Hepatocyte (in vitro differentiated cells): ENCODE measurements at regions not wholly inside any gene's neighbourhood (a gene's known extent, or its start where the extent isn't known, plus 50 kb on each side); places are given as distances from the start of the nearest gene placed in this dataset.
"Not testable (repeated sequence)": the region's sequence is repeated elsewhere in the genome, so short reads cannot be mapped to it uniquely, and the experiment has no call there.

ENCODE experiments used
- DNase-seq: peaks from one replicate; pipeline ENCODE4 v3.0.0-alpha.2; 2016; ENCODE audit warnings: low spot score
- H2AFZ ChIP-seq: fragments of 200-600 bp; sonication (generic); 2 replicates; pipeline ENCODE4 v1.6.0; 2016; ENCODE audit warnings: antibody characterized with exemption, mild to moderate bottlenecking
- H3K27ac ChIP-seq: fragments of 200-600 bp; sonication (generic); 2 replicates; pipeline ENCODE4 v1.5.1; 2016; ENCODE audit warnings: mild to moderate bottlenecking
- H3K27me3 ChIP-seq: fragments of 200-600 bp; sonication (generic); 2 replicates; pipeline ENCODE4 v1.6.1; 2016
- H3K36me3 ChIP-seq: fragments of 200-600 bp; sonication (generic); replicated peaks from 2 replicates; pipeline ENCODE4 v1.5.1; 2016; ENCODE audit warnings: low read depth; ENCODE audit not compliant: insufficient read depth
- H3K4me1 ChIP-seq: fragments of 200-600 bp; sonication (generic); 2 replicates; pipeline ENCODE4 v1.5.1; 2016; ENCODE audit warnings: mild to moderate bottlenecking, moderate library complexity; ENCODE audit not compliant: insufficient read depth
- H3K4me2 ChIP-seq: fragments of 200-600 bp; sonication (generic); 2 replicates; pipeline ENCODE4 v1.6.0; 2016
- H3K4me3 ChIP-seq: fragments of 200-600 bp; sonication (generic); 2 replicates; pipeline ENCODE4 v1.5.1; 2016; ENCODE audit warnings: mild to moderate bottlenecking
- H3K79me2 ChIP-seq: fragments of 200-600 bp; sonication (generic); 2 replicates; pipeline ENCODE4 v1.6.0; 2017; ENCODE audit warnings: mild to moderate bottlenecking
- H3K9me2 ChIP-seq: fragments of 200-600 bp; sonication (generic); replicated peaks from 2 replicates; pipeline ENCODE4 v1.6.0; 2017; ENCODE audit warnings: mild to moderate bottlenecking; ENCODE audit not compliant: insufficient read depth
- H3K9me3 ChIP-seq: fragments of 200-600 bp; sonication (generic); 2 replicates; pipeline ENCODE4 v1.5.1; 2016; ENCODE audit warnings: low read depth, mild to moderate bottlenecking
- H4K20me1 ChIP-seq: fragments of 200-600 bp; sonication (generic); 2 replicates; pipeline ENCODE4 v1.6.0; 2016; ENCODE audit warnings: mild to moderate bottlenecking; ENCODE audit not compliant: insufficient read depth, poor library complexity, severe bottlenecking
- CTCF ChIP-seq: fragments of 200-600 bp; sonication (generic); IDR thresholded peaks from 2 replicates; pipeline ENCODE4 v1.5.1; 2016; ENCODE audit warnings: antibody characterized with exemption, mild to moderate bottlenecking; ENCODE audit not compliant: poor library complexity
- EZH2 ChIP-seq: fragments of 200-600 bp; sonication (generic); IDR thresholded peaks from 2 replicates; pipeline ENCODE4 v1.6.1; 2016; ENCODE audit warnings: antibody characterized with exemption, mild to moderate bottlenecking, borderline replicate concordance
- EZH2phosphoT487 ChIP-seq: fragments of 200-600 bp; sonication (generic); IDR thresholded peaks from one replicate; pipeline ENCODE4 v1.6.1; 2018; ENCODE audit warnings: antibody characterized with exemption, mild to moderate bottlenecking, low read depth, moderate library complexity; ENCODE audit not compliant: unreplicated experiment, severe bottlenecking
- WGBS: methylation state at CpG from one replicate; pipeline ENCODE4 v1.1.6; 2016; ENCODE audit warnings: low lambda C conversion rate; ENCODE audit errors: missing lambda C conversion rate; 5-methylcytosine and 5-hydroxymethylcytosine counted together

- WGBS: 80% methylated on average over 6 of the region's 6 CpGs
- Histone ChIP-seq H3K9me3 (no peaks in the 10 kb centered on the region), H2AFZ (no peak overlapping the region), H3K4me1 (no peaks in the 10 kb centered on the region), H3K79me2 (no peaks in the 10 kb centered on the region), H3K27ac (no peak overlapping the region), H3K27me3 (no peaks in the 10 kb centered on the region), H3K36me3 (no peaks in the 10 kb centered on the region), H3K4me3 (no peak overlapping the region), H3K9me2 (no peaks in the 10 kb centered on the region), H3K4me2 (no peak overlapping the region), H4K20me1 (no peaks in the 10 kb centered on the region)
- TF ChIP-seq EZH2 (no peak), EZH2phosphoT487 (no peak), CTCF (no peak)
- no peak for DNase-seq
These were observed 123.2 kb upstream of the RAB18 start for GRCh38 chr10:27380929-27381358.

GRCh38 chr10:27379041-27379440 is 125.1 kb upstream of the RAB18 start:
- H3K79me2 ChIP-seq, H3K4me3 ChIP-seq, H3K9me2 ChIP-seq, H3K27me3 ChIP-seq, H2AFZ ChIP-seq, H3K4me1 ChIP-seq, H4K20me1 ChIP-seq, H3K36me3 ChIP-seq, H3K4me2 ChIP-seq, DNase-seq, H3K27ac ChIP-seq, H3K9me3 ChIP-seq: not testable (repeated sequence)
- 98% methylated on average over 2 of the region's 2 CpGs for WGBS

GRCh38 chr10:27373566-27374160 is 130.4 kb upstream of the RAB18 start:
- 95% methylated on average over 5 of the region's 5 CpGs for WGBS
- no peak for TF ChIP-seq EZH2phosphoT487

GRCh38 chr10:27372095-27372494 is 131.5 kb upstream of the ACBD5 start:
- Histone ChIP-seq H3K4me3 (no peak overlapping the region), H3K4me2 (no peak overlapping the region), H3K27me3 (no peaks in the 10 kb centered on the region), H3K79me2 (no peaks in the 10 kb centered on the region), H3K9me3 (no peaks in the 10 kb centered on the region), H3K4me1 (no peaks in the 10 kb centered on the region), H3K9me2 (no peaks in the 10 kb centered on the region), H4K20me1 (no peaks in the 10 kb centered on the region), H2AFZ (no peak overlapping the region), H3K27ac (no peak overlapping the region), H3K36me3 (no peaks in the 10 kb centered on the region)
- TF ChIP-seq EZH2 (no peak), CTCF (no peak), EZH2phosphoT487 (no peak)
- DNase-seq: no peak
- 81% methylated on average over 5 of the region's 5 CpGs for WGBS

More at GRCh38 chr10:27373566-27374160, 130.4 kb upstream of the RAB18 start:
- Histone ChIP-seq H3K79me2 (no peaks in the 10 kb centered on the region), H3K27me3 (no peaks in the 10 kb centered on the region), H3K4me2 (no peak overlapping the region), H3K36me3 (no peaks in the 10 kb centered on the region), H4K20me1 (no peaks in the 10 kb centered on the region), H3K27ac (no peak overlapping the region), H3K4me3 (no peak overlapping the region), H3K9me3 (no peaks in the 10 kb centered on the region), H3K9me2 (no peaks in the 10 kb centered on the region), H3K4me1 (no peaks in the 10 kb centered on the region), H2AFZ (no peak overlapping the region)
- DNase-seq: no peak

- H3K27ac ChIP-seq, H3K4me2 ChIP-seq, H3K4me3 ChIP-seq, H3K4me1 ChIP-seq, H3K9me3 ChIP-seq, DNase-seq, H3K27me3 ChIP-seq, H2AFZ ChIP-seq, H4K20me1 ChIP-seq, H3K9me2 ChIP-seq, H3K36me3 ChIP-seq, H3K79me2 ChIP-seq: not testable (repeated sequence)
- 89% methylated on average over 5 of the region's 5 CpGs for WGBS
These were observed 130.8 kb upstream of the ACBD5 start for GRCh38 chr10:27371375-27371774.
